Stimulated activated CD4-positive, alpha-beta T cell treated with anti-CD3 and anti-CD28 coated beads, Interleukin-12 subunit alpha, Interleukin-12 subunit beta, amount 100 ng/mL, for 48 hours (primary cell): ENCODE measurements at regions not wholly inside any gene's neighbourhood (a gene's known extent, or its start where the extent isn't known, plus 50 kb on each side); places are given as distances from the start of the nearest gene placed in this dataset.

ENCODE experiments used
- DNase-seq, 3 donors: peaks; one replicate each; pipeline ENCODE4 v3.0.0-alpha.2; 2020; ENCODE audit warnings: low read depth in 2 of 3, low spot score in 1 of 3

DNA sequence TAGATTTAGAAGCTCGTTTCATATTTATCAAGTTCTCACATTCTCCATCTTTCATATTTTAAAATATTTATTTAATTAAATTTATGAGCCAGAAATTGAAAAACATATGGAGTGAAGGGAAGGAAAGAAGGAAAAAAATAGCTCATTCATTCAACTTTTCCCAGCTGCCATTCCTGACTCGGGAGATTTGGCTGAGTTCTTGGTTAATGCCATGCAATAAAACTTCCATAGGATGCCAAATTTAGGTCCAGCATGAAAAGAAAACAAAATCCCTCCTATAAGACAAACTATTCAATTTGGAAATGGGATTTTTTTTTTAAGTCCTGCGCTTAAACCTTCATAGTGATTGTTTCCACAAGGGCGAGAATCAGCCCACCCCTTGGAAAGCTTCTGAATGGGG, 426.1 kb upstream of the TNP1 start:
- no peak for DNase-seq

DNA sequence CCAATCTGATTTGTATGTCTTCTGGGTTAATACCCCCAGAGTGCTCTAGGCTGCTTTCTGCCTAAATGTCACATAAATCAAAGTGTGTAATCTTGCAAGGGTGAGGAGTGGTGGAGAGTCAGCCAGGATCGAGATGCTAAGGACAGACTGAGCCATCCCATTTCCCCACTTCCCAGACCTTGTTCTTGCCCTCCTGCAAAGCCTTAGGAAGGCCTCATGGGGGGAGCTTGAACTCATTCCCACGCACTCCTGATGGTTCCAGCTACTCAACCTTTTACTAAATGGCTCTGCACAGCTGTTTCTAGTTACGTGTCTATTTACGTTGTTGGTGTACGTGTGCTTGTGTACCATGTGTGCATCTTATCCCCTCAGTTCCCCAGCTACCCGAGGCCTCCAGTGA, 423.6 kb upstream of the TNP1 start:
- no peak for DNase-seq

DNA sequence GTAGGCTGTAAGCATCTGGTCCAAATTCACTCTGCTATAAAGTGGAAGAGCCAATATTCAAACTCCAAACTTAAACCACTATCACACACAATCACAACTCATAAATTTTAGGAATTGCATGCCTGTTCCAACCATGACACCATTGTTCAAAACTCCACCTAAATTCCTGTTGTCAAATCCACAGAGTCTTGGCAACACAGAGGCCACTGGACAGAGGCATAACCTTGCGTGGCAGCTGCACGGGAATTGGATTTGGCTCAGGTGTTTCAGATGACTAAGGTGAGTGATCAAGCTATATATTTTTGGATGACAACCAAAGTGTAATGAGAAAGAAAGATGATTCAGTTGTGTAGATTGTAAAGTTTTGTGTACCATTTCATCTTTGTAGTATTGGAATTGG, 422.7 kb upstream of the TNP1 start:
- DNase-seq: no peak

DNA sequence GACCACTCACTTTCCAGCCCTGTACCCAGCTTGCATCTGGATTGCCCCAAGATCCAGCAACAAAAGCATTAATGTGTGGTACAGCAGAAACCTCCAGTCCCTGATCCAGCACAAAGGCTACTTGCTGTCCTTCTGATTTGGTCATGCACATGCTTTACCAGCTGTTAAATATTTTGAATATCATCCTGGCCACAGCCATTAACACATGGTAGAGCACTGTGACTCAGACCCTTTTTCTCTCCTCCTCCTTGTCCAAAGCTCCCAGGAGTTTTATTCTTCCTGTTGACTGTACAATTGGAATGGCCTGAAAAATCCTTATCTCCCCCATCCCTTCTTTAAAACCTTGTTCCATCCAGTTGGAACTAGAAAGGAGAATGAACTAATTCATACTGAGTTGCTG, 419.7 kb upstream of the TNP1 start:
- DNase-seq: no peak

DNA sequence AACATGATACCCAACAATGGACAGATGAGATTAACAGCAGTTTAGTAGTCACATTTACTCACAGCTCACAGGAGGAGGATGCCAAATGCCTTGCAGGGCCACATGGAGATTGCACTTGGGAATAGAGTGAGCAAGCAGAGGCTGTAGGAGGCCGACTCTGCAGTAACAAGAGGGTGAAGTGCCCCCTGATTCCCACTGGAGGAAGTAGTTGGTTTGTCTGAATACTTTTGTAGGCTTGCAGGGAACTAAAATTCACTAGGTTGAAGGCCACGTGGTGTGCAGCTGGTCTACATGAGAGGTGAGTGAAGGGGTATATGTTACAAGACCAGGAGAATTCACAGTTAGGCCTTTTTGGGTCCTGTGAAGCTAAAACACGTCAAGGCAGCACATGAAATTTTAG, 419.3 kb upstream of the TNP1 start:
- DNase-seq: no peak

- DNase-seq: no peak
Observed at GRCh38 chr2:217277646-217278398, 418.0 kb upstream of the TNP1 start.

- DNase-seq: no peak
Observed at GRCh38 chr2:217276433-217276832, 416.6 kb upstream of the TNP1 start.

DNA sequence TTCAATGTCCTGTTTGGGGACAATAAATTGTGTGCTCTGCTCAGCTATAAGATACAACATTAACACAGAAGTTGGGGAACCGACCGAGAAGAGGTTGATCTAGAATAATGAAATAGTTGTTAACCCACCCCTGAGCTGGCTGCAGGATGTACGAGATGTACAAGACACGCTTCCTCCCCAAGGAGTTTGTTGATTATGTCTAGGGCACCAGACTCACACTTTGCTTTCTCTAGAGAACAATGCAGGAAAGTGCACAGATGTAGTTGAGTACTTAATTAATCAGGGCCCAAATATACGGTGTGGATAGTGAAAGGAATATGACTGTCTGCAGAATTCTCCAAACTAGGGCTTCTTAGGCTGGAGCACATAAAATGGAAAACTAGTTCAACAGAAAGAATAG, 415.2 kb upstream of the TNP1 start:
- DNase-seq: no peak

DNA sequence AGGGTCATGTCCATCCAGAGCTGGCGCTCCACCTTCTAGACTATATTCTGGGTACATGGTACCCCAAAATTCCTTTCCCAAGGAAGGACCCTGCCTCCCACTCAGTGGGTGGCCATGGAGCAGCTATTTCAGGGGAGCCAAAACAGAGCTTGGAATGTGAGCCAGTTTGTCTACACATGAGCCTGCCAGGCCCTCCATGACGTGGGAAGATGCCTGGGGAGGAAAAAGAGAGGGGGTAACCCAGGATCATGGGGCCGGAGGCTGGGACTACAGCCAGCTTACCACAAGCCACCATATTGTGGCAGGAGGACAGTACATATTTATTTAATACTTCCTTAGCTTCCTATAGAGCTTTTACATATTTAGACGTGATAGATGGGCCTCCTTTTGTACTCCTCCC, 414.7 kb upstream of the TNP1 start:
- DNase-seq: no peak

- no peak for DNase-seq
Observed at GRCh38 chr2:217273851-217274250, 414.0 kb upstream of the TNP1 start.

DNA sequence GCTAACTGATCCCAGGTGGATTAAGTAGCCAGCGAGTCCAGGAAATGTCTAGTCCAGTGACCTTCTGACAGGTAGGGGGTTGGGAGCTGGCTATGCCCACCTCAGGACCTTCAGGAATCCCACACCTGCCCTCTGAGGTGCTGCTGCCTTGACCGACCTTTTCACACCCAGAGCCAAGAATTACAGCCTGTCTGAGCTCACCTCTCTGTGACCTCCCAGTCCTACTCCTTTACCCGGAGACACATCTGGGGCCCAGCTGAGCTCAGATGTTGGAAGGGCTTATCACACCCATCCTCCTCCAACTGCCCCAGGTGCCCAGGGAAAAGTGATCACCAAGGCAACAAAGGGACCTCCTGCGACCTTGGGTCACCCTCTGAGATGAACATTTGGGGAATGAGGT, 413.3 kb upstream of the TNP1 start:
- DNase-seq: no peak

- DNase-seq: no peak
Observed at GRCh38 chr2:217271813-217272212, 411.9 kb upstream of the TNP1 start.

DNA sequence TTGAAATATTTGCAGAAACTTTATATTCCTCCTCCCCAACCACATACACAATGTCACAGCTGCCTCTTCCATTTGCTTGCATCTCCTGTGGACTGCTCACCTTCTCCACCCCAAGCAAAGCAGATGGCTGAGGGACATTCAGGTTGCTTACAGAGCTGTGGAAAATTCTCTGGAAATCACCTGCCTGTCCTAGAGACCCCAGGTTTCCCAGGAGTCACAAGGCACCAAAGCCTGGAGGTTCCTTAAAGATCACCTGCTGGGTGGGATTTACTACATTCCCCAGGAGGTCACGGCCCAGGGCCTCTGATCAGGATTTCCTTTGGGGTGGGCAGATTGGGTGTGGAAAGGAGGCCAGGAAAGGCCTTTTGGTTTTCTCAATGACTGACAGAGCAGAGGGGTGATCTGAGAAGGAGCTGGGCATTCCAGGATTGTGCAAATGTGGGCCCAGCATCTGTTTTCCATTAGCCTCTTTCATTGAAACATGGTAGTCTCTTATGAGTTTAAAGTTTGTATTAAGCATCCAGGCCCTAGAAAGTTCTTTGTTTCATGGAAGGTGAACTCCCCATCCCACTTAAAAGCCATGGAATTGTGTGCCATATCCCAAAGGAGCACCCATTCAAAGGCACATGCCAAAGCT, 410.7 kb upstream of the TNP1 start:
- no peak for DNase-seq

DNA sequence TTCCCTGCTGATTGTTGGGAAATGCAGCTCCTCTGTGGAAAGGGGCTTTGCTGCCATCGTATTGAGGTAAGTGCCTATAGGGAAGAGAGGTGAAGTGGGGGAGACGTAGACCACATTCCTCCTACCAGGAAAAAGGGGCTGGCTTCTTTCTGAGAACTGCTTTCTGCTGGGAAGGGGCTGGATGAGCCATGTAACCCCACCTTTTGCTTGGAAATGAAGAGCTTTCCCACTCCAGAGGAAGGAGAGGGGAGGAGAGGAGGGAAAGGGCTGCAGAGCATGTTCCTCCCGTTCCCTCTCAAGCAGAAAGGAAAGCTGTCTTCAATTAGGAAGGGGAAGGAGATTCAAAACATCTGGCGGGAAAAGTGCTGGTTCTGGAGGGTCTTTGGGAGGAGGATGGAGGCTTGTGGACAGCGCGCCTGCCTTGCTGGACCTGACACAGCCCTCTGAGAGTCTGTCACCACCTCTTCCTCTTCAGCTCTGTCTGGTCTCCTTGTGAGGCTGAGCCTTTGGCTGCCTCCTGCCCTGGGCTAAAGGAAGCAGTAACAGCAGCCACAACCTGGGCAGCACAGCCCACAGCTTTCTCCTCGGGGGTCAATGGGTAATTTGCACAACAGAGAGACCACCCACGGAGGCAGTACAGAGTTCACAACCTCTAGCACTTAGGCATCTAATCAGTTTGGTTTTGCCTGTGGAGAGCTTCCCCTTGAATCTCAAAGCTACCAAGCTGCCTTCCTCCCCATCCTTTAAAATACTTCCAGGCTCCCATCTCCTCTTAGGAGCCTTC, 410.0 kb upstream of the TNP1 start:
- DNase-seq: no peak

GRCh38 chr2:217268978-217269377, 409.1 kb upstream of the TNP1 start:
- DNase-seq: no peak

- no peak for DNase-seq
Observed at GRCh38 chr2:217267758-217268157, 407.9 kb upstream of the TNP1 start.

- DNase-seq: no peak
Observed at GRCh38 chr2:217263756-217264155, 403.9 kb upstream of the TNP1 start.

DNA sequence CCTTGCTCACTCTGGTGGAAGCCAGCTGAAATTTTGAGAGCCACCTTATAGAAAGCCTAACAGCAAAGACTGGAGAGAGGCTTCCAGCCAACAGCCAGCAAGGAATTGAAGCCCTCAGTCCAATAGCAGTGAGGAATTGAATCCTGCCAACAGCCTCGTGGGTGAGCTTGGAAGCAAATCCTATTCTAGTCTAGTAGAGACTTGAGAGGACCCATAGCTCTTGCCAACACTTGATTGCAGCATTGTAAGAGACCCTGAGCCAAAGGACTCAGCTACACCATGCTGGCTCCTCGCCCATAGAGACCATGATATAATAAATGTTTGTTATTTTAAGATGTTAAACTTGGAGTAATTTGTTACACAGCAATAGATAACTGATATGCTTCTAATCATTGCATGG, 403.0 kb upstream of the TNP1 start:
- DNase-seq: no peak

GRCh38 chr2:217261452-217261851, 401.6 kb upstream of the TNP1 start:
- DNase-seq: no peak

- no peak for DNase-seq
Observed at GRCh38 chr2:217260441-217261115, 400.7 kb upstream of the TNP1 start.

DNA sequence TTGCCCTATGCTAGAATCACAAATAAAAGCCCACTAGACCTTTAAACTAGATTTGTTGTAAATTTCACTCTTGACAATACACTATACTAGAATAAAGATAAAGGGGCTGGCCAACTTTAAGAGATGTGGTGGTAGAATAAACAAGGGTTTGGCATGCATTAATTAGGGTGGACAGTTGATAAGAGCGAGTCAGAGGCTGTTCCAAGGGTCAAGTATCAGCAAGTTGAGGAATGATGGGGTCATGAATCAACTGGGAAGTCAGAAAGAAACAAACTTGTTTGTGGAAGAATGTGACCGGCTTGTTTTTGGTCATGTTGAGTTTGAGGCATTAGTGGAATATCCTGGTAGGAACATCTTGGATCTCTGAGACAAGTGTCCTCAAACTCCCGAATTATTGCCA, 398.3 kb upstream of the TNP1 start:
- DNase-seq: no peak

DNA sequence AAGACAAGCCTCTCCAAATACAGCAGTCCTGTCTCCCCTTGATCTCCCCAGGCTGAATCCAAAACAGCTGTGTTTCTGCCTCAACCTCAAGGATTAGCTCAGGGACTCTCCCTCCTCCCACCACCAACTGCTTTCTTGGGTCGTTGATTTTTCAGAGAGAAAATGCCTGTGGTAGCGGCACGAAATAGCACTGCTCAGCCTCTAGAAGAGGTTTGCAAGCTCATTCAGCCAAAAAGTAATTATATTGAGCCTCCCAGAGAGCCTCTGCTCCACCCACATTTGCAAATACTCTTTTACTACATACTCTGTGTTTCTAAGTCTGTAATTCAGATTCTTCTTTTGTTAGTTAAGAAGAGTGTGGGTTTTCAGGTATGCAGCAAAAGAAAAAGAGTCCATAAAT, 396.4 kb upstream of the TNP1 start:
- DNase-seq: no peak
